MV-4-11 (cell line): ENCODE measurements at regions not wholly inside any gene's neighbourhood (a gene's known extent, or its start where the extent isn't known, plus 50 kb on each side); places are given as distances from the start of the nearest gene placed in this dataset.
"Not testable (repeated sequence)": the region's sequence is repeated elsewhere in the genome, so short reads cannot be mapped to it uniquely, and the experiment has no call there.

ENCODE experiments used
- DNase-seq: peaks from one replicate; lab custom pipeline; 2025; lab: John Stamatoyannopoulos, UW

- peak; percentile 67 for DNase-seq
Measured at GRCh38 chr13:61880578-61881283, 465.1 kb upstream of the PCDH20 start.

DNA sequence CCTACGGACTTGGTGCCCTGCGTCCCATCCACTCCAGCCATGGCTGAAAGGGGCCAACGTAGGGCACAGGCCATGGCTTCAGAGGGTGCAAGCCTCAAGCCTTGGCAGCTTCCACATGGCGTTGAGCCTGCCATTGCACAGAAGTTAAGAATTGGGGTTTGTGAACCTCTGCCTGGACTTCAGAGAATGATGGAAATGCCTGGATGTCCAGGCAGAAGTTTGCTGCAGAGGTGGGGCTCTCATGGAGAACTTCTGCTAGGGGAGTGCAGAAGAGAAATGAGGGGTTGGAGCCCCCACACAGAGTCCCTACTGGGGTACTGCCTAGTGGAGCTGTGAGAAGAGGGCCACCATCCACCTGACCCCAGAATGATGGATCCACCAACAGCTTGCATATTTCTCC, 462.9 kb upstream of the PCDH20 start:
- not testable (repeated sequence) for DNase-seq

- DNase-seq: no peak
Measured at GRCh38 chr13:61874970-61875579, 459.4 kb upstream of the PCDH20 start.

GRCh38 chr13:61873717-61874116, 458.1 kb upstream of the PCDH20 start:
- no peak for DNase-seq

GRCh38 chr13:61857198-61857597, 441.5 kb upstream of the PCDH20 start:
- DNase-seq: no peak

DNA sequence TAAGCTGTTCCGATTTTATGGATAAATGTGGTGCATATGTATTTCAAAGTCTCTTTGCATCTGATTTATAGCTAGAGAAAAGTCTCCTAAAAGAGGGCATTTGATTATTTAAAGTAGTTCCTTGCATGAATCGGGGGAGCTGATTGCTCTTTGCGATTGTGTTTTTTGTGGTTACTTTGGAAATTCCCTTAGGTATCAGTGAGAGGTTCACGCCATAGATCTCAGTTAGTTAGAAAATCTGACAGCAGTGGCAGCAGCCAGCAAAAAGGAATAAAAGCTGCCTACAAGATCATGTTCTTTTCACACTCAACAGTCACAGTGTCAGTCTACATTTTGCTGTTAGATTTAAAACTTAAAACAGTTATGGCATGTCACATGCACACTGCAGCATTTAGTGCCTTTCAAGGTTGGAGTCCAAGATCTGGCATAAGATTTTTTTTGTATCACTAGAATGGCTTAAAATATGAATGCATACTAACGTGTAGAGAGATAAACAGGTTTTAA, 436.5 kb upstream of the PCDH20 start:
- no peak for DNase-seq

DNA sequence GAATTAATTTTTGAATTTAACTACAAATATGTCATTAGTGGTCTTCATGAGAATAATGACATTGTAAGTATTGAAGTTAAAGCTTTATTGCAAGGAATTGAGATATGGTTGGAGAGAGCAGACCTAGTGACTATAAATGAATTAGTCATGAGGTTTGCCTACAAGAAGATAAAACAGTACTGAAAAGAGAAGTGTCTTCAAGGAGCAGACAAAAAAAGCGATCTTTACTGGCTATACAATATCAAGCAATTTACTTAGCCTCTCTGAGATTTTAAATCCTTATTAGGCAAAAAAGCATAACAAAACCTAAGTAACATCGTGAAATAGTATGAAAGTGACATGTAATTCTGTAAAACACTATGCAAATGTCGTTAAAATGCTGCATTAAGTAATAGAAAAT, 435.1 kb upstream of the PCDH20 start:
- DNase-seq: no peak

- no peak for DNase-seq
Measured at GRCh38 chr13:61838568-61838967, 422.9 kb upstream of the PCDH20 start.

GRCh38 chr13:61833228-61833627, 417.6 kb upstream of the PCDH20 start:
- no peak for DNase-seq

DNA sequence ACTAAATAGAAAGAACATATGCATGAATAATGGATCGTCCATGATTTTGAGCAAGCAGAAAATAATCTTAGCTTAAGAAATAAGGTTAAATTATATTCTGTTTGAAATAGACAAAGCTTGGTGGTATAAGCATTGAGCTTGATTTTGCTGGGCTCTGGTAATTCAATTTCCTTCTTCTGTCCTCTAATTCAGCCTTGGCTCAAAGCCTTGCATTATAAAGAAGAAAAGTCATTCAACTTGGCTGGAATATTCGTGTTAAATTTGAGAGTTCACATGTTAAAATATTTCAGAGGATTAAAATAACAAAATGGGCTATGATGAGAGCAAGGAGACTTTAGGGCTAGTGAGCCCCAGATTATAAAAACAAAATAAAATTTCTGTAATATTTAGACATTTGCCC, 415.4 kb upstream of the PCDH20 start:
- no peak for DNase-seq

- no peak for DNase-seq
Measured at GRCh38 chr13:61830475-61830874, 414.8 kb upstream of the PCDH20 start.

- DNase-seq: no peak
Measured at GRCh38 chr13:61824168-61824567, 408.5 kb upstream of the PCDH20 start.

GRCh38 chr13:61812286-61812685, 396.6 kb upstream of the PCDH20 start:
- DNase-seq: no peak

DNA sequence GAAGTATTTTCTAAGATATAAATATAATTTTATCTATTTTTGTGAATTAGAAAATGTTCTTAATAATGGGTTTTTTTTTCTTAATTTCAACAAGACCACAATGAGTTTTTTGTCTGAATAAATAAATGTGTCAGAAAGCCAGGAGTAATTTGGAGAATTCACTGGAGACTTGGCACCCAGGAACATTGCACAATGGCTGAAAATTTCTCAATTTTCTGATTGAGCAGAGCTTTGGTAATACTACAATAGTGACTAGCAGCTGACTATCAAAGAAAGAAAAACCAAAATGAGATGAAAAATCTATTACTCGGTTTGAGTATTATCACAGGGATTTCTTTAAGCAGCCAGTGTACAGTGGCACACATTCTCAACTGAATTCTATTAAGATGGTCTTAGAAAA, 394.4 kb upstream of the PCDH20 start:
- no peak for DNase-seq

DNA sequence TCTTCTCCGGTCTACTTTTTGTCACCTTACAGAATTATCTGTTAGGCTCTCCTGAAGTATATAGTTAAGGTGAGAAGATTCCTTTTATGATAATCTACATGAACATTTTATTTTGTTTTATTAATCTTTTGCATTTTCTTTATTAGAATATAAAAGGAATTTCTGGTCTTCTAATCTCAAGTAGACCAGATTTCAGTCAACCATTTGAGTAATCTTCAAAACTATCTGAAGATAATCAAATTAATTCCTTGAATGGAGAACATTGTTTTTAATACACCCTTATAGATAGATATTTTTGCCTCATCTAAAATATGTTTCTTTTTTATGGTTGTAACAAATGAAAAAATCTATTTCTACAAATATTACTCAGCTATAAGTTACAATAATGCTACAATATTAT, 381.7 kb upstream of the PCDH20 start:
- DNase-seq: no peak

DNA sequence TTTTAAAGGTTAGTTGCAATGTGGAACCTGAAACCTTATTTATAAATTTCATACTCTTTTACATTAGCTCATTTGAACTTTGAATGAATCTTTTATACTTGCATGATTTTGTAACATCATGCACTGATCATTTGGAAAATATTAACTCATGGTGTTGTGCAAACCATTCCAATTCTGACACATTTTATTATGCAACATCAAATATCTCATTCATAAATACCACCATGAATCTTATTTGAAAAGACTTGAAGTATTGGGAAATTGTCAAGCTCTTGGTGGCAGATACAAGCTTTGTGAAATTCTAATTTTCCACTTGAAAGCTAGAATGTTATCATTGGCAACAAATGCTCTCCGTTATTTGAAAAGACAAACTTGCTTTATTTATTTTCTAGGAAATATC, 379.9 kb upstream of the PCDH20 start:
- no peak for DNase-seq

DNA sequence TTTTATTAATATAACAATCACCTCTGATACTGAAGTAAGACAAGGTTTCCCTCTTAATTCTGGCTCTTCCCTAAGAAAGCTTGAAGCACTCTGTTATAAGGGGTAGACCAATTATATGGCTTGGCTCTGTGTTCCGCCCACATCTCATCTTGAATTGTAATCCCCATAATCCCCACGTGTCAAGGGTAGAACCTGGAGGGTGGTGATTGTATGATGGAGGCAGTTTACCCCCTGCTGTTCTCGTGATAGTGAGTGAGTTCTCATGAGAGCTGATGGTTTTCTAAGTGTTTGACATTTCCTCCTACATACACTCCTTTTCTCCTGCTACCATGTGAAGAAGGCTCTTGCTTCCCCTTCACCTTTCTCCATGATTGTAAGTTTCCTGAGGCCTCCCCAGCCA, 363.8 kb upstream of the PCDH20 start:
- no peak for DNase-seq

GRCh38 chr13:61778531-61778930, 362.9 kb upstream of the PCDH20 start:
- DNase-seq: no peak

DNA sequence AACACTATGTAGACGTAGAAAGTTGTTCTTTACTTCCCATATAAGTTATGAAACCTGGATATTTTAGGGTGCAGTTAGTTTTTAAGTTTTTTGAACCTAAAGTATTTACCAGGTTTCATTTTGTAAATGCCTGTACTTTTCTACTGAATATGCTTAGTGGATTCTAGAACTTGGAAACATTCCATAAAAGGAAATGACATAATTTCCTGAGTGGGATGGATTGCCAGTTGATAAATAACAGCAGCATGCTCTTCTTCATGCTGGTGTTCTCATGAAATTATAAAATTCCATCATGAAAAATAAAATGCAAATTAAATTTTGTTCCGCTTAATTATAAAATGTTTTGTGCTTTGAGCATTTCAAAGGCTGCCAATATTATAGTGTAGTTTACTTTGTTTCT, 362.2 kb upstream of the PCDH20 start:
- no peak for DNase-seq

DNA sequence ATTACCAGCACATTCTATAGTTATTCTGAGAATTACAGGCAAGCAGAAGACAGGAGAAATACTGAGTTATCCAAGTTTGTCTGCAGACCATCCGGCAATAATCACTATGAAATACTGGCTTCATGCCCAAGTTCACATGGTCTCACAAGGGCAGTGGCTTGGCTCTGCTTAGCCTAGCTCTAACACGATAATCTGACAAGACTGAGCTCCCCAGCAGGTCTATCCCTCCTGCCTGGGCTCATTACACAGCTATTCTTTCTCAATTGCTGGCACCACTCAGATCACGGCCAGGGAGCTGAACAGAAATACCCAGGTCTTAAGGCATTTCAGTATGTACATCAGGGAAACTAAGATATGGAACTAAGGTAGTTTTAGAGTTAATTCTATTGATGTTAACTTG, 361.6 kb upstream of the PCDH20 start:
- no peak for DNase-seq

DNA sequence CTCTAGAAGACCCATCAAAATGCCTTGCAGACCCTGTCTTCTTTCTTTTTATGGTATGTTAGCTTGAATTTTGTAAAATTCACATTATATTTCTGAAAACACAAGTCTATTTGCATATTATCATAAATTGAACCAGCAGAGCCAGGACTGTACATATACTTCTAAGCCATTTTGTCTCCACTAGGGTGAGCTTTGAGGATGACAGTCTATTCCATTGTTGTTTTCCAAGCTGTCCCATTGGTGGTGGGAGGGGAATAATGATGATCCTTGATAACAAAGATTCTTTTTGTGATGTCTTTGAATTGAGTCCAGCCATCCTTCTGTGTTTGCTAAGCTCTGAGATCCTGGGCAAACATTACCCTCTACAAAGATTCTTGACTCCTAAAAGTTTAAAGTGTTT, 359.3 kb upstream of the PCDH20 start:
- no peak for DNase-seq

DNA sequence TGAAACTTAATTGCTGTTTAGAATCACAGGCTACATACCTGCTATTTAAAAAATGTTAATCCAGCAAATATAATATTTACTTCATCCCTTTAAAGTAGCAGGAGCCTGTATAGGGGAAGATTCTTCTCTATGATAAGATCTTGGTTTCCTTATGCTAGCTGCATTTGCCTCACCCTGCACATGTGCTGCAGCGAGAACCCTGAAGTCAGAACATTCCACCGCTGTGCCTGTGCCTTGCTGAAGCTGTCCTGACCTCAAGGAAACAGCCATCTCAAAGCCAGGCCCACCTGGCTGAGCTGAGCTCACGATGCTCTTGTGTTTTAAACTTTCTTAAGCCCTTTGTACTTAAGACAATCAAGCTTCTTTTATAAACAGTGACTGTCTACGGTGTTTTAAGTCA, 355.0 kb upstream of the PCDH20 start:
- no peak for DNase-seq

- DNase-seq: no peak
Measured at GRCh38 chr13:61768175-61768574, 352.5 kb upstream of the PCDH20 start.

GRCh38 chr13:61766667-61767058, 351.0 kb upstream of the PCDH20 start:
- no peak for DNase-seq
